ENCODE measurements at regions not wholly inside any gene's neighbourhood (a gene's known extent, or its start where the extent isn't known, plus 50 kb on each side); places are given as distances from the start of the nearest gene placed in this dataset.

DNA sequence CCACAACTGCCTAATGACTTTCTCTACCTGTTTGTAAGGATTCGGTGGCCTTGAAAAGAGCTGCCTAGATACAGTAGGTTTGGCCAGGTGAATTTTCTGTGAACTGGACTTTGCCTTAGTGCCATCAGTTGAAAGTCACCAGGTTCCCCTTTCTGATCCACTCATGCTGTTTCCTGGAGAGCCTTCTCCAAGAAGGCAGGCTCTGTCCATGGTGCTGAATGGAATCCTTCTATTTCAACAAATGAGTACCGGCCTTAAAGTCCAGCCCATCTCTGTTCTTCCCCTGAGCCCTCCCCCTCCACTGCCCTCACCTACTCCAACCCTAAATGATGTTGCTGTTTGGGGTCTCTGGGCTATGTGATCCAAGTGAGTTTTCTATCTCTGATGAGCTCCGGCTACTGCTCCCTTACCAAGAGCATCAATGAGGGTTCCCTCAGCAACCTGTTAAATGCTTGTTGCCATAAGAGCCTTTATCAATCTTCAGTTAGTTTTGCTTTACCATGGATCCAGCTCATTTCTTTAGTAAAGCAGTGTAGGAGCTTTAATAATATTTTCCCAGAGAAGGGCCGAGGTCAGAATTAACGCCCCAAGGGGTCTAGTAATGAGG is 500.4 kb downstream of the PTPRU start:
- no peak for TF ChIP-seq CTCF (IDR thresholded peaks at IDR 0.05)
- TF ChIP-seq POLR2A (IDR thresholded peaks at IDR 0.05) = no peak
- TF ChIP-seq EP300 (IDR thresholded peaks at IDR 0.05) = no peak

Data from ovary (tissue), 3 donors.